ENCODE measurements at regions not wholly inside any gene's neighbourhood (a gene's known extent, or its start where the extent isn't known, plus 50 kb on each side); places are given as distances from the start of the nearest gene placed in this dataset.
"Not testable (repeated sequence)": the region's sequence is repeated elsewhere in the genome, so short reads cannot be mapped to it uniquely, and the experiment has no call there.

DNA sequence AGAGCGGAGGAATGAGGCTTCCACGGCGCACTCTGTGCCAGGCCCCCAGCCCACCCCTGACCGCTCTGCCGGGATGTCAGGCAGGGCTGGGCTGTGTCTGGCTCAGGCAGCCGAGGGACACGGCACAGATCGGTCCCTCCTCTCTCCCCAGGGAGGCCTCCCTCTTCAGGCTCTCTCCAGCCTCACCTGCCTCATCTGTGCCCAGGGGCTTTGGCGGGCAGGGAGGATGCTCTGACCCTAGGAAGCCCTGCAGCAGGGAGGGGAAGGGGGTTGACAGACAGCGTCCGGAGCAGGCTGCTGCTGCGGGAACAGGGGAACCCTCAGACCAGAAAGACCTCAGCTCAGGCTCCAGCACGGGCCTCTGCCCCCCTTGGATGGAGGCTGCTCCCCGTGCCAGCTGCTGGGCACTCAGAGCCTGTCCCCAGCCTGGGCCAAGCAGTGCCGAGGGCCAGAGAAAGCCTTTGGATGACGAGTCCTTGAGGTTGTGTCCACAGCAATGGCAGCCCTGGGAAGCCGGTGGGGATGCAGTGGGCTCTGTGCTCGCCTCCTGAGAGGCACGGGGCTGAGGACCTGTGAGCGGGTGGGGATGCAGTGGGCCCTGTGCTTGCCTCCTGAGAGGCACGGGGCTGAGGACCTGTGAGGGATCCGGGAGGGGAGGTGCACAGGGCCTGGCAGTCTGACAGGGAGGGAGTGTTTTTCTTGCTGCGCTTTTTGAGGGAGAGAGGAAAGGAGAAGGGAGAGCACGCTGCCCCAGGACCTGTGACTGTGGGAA, 66.9 kb downstream of the FOXL3 start:
- DNase-seq (ENCODE audit: low spot score) = no peak

DNA sequence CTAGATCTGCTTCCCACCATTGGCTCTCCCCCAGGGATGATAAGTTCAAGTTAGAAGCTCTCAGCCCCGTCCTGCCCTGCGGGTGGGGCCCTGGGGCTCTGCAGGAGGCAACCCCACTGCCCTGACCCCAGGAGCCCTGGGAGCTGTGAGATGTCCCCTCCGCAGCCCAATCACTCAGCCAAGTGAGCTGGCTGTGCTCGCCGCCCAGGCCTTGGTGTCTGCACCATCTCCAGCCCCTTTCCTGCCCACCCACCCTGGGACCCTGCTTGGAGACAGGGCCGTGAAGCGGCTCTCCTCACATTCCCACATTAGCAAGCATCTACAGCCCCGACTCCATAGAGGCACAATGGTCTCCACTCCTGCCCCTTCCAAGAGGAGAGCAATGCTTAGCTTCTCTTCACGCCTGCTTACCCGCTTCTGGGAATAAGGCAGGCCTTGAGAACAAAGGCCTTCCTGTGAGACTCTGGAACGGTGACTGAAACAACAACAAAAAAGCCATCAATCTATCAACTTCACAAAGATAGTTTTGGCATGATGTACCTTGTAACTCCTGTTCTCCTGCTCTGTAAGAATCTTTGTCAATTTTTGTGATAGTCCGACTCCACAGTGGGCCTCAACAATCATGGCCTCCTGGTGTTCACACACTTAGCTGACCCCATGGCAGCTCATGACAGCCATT, 67.7 kb downstream of the FOXL3 start:
- no peak for DNase-seq (ENCODE audit: low spot score)

DNA sequence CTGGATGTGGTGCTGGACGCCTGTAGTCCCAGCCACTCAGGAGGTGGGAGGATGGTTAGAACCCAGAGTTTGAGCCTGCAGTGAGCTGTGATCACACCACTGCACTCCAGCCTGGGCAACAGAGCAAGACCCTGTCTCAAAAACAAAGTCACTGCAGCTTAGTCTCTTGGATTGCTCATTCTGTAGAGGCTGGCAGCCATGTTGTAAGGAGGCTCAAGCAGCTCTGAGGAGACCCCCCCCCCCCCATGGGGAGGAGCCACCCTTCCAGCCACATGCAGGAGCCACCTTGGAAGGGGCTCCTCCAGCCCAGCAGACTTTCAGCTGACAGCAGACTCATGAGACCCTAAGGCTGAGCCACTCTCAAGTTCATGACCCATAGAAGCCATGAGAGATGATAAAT, 68.4 kb downstream of the FOXL3 start:
- DNase-seq (ENCODE audit: low spot score) = no peak

DNA sequence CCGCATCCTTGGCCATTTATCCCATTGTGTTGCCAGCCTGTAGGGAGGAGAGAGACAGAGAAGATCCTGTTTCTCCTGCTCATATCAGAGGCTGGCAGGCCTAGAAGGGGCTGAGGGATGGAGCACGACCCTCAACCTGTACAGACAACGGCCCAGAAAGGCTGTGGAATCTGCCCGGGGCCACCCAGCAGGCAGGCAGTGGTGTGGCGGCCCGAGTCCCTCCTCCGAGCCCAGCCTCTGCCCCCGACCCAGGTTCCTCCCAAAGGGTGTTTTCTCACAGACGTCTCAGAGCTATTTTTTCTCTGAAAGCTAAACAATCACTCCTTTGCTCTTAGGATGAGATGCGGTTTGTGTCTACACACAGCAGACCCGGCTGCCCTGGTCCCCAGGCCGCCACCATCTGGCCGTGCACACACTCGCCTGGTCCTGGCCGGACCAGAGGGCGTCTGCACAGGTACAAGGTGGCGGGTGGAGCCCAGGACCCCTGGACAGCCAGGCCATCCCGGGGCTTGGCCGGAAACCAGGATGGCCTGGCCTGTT, 69.3 kb downstream of the FOXL3 start:
- DNase-seq (ENCODE audit: low spot score) = no peak

GRCh38 chr7:359766-360361, 69.9 kb downstream of the FOXL3 start:
- no peak for DNase-seq (ENCODE audit: low spot score)

DNA sequence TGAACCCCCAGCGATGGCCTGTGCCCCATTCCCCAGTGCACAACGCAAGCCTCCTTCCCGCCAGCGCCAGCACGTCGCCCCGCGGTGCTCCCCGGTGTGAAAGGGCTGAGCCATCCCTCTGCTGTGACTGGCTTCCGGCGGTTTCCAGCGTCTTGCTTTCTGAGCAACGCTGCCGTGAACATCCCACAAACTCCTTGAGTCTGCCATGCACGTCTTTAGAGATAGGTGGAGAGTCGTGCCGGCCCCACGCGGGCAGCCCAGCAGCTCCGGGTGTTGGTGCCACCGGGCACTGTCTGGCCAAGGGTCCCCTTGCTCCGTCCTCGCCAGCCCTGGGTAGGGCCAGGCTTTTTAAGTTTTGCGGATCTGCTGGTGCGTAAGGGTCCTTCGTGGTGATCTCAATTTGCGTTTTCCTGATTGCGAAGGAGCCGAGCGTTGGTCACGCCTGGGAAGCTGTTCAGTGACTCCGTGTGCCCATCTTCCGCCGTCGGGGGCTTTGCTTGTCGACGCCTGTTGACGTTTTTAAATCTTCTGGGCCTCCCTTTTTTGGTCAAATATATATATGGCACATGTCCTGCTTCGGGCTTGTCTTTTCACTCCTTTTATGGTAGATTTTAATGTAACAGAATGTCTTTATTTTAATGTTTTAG, 70.6 kb downstream of the FOXL3 start:
- no peak for DNase-seq (ENCODE audit: low spot score)

- not testable (repeated sequence) for DNase-seq (ENCODE audit: low spot score)
Observed at GRCh38 chr7:361182-361581, 71.2 kb downstream of the FOXL3 start.

DNA sequence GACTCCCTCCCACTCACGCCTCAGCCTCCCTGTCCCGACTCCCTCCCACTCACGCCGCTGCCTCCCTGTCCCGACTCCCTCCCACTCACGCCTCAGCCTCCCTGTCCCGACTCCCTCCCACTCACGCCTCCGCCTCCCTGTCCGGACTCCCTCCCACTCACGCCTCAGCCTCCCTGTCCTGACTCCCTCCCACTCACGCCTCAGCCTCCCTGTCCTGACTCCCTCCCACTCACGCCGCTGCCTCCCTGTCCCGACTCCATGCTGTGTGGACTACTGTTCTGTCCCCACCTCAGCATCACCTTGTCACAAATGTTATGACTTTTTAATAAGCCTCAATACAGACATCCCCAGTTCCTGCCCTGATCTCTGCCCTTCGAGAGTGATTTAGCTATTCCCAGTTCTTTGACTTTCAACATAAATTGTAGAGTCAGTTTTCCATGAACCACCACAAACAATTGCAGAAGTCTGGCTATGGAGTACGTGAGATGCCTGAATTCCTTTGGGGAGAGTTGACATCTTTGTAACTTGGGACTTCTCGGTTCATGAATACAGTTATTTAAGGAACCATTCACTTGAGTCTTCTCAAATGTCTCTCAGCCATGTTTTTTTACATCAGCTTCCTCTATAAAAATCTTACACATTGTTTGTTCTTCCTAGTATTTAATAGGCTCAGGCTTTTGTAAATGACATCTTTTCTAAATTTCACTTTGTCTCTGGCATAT, 71.9 kb downstream of the FOXL3 start:
- DNase-seq (ENCODE audit: low spot score) = no peak

GRCh38 chr7:362402-363096, 72.6 kb downstream of the FOXL3 start:
- peak; percentile 45 for DNase-seq (ENCODE audit: low spot score)

- DNase-seq (ENCODE audit: low spot score) = no peak
Observed at GRCh38 chr7:363626-364025, 73.7 kb downstream of the FOXL3 start.

DNA sequence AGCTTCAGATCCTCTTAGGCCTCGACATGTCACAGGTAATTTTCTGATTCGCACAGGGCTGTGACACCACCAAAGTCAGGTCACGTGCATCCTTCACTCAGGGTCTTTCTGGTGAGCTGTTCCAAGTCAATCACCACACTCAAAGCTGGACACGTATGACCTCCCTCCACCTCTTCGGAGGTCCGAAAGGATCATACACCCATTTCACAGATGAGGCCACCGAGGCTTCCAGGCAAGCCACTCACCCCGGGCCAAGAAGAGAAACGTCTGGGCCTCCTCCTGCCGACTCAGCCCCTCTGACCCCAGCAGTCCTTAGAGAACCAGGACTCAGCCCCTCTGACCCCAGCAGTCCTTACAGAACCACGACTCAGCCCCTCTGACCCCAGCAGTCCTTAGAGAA, 74.6 kb downstream of the FOXL3 start:
- DNase-seq (ENCODE audit: low spot score) = no peak

DNA sequence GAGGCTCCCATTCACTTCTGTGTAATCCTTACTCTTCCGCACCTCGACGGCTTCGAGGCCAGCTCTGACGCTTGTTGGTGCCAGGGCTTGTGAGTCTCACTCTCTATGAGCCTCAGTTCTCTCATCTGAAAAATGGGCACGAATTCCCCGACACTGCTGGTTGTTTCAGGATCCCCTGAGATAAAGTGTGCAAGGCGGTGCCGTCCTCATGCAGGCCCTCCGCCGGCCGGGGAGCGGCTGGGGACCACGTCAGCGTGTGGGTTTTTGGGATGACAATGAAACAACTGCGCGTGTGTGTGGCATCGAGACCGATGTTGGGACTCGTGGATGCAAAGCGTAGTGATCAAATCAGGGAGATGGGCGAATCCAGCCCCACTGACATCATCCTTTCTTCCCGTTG, 75.6 kb downstream of the FOXL3 start:
- DNase-seq (ENCODE audit: low spot score) = no peak

DNA sequence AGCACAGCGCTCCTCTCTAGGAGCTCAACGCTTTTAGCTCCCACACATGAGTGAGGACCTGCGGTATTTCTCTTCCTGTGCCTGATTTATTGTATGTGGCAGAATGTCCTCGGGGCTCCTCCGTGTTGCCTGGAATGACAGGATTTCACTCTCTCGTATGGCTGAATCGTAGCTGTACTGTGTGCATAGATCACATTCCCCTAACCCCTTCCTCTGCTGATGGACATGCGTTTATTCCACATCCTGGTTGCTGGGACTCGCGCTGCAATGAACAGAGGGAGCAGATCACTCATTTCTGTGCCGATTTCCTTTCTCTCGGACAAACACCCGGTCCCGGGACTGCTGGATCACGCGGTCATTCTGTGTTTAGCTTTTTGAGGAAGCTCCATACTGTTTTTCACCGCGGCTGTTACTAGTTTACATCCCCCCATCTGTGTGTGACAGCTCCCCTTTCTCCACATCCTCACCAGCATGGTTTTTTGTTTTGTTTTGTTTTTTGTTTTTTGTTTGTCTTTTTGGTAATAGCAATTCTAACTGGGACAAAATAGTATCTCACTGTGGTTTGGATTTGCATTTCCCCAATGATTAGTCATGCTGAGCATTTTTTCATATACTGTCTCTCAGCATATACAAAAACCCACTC, 76.3 kb downstream of the FOXL3 start:
- DNase-seq (ENCODE audit: low spot score) = no peak

DNA sequence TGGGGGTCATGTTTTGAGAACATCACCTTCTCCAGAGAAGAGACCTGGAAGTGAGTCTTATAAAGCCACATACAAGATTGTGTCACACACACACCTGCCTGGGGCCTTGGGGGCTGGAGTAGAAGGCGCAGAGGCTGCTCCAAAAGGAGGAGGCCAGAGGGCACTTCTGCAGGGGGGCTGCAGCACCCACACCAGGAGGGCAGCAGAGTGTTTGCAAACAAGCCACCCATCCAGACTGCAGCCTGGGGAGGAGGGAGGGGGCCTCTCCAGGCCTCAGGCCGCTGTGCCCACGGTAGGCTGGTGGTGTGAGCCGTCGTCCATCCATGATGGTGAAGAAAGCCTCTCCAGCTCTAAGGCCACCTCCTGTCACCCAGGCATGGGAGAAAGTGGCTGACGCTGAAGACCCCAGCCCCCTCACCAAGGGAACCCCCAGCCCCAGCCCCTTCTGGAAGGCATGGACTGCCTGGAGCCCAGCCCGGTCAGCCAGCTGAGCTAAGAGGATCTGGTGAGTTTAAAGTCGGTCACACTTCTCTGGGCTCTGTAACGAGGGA, 77.5 kb downstream of the FOXL3 start:
- DNase-seq (ENCODE audit: low spot score) = no peak

GRCh38 chr7:368651-369475, 78.9 kb downstream of the FOXL3 start:
- no peak for DNase-seq (ENCODE audit: low spot score)

GRCh38 chr7:369476-370258, 79.7 kb downstream of the FOXL3 start:
- no peak for DNase-seq (ENCODE audit: low spot score)

DNA sequence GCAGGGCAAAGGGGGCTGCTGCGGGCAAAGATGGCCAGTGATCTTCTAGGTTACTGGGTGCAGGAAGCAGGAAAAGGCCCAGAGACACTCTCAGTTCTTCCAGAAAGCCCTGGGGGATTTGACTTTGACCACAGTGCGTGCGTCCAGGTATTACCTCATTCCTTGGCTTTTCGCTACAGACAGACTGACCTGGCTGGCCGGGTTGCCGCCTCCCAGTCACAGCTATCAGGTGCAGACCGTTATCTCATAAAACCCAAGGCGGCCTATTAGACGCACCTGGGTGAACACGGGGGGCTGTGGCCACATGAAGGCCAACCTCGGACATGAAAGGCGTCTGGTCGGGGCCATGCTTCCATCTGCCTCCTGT, 80.3 kb downstream of the FOXL3 start:
- DNase-seq (ENCODE audit: low spot score) = no peak

GRCh38 chr7:370775-371118, 80.8 kb downstream of the FOXL3 start:
- no peak for DNase-seq (ENCODE audit: low spot score)

All from CD4-positive, alpha-beta T cell treated with Interleukin-15 for 4 hours (primary cell).